AG10803 (cell line): ENCODE measurements at regions not wholly inside any gene's neighbourhood (a gene's known extent, or its start where the extent isn't known, plus 50 kb on each side); places are given as distances from the start of the nearest gene placed in this dataset.
"Not testable (repeated sequence)": the region's sequence is repeated elsewhere in the genome, so short reads cannot be mapped to it uniquely, and the experiment has no call there.

Experiments used
- DNase-seq: peaks from one replicate; pipeline ENCODE4 v3.0.0; 2010; ENCODE audit warnings: low read depth
- H3K4me3 ChIP-seq: 2 replicates; pipeline ENCODE4 v1.5.1; 2011; ENCODE audit warnings: mild to moderate bottlenecking, low read length, control low read depth
- CTCF ChIP-seq: conservative IDR thresholded peaks from 2 replicates; pipeline ENCODE4 v1.5.1; 2011; ENCODE audit warnings: mild to moderate bottlenecking, low read length, control low read depth, inconsistent platforms

GRCh38 chr6:4253604-4254231, 118.3 kb upstream of the ECI2 start:
- H3K4me3 ChIP-seq = no peak overlapping the region
- peak; percentile 71 for DNase-seq
- peak; percentile 64 for TF ChIP-seq CTCF

GRCh38 chr6:4252445-4252844, 117.1 kb upstream of the ECI2 start:
- DNase-seq, H3K4me3 ChIP-seq: not testable (repeated sequence)

- no peak for DNase-seq
- TF ChIP-seq CTCF = no peak
- H3K4me3 ChIP-seq = no peak overlapping the region
Measured at GRCh38 chr6:4250645-4251044, 115.3 kb upstream of the ECI2 start.

DNA sequence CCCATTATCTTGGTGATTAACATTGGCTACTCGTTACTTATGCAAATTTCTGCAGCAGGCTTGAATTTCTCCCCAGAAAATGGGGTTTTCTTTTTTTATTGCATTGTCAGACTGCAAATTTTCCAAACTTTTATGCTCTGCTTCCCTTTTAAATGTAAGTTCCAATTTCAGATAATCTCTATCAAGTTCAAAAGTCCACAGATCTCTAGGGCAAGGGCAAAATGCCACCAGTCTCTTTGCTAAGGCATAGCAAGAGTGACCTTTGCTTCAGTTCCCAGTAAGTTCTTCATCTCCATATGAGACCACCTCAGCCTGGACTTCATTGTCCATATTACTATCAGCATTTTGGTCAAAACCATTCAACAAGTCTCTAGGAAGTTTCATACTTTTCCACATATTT, 108.5 kb upstream of the ECI2 start:
- DNase-seq = not testable (repeated sequence)

GRCh38 chr6:4243237-4243636, 107.9 kb upstream of the ECI2 start:
- no peak overlapping the region for H3K4me3 ChIP-seq
- no peak for TF ChIP-seq CTCF
- no peak for DNase-seq

More for the DNA sequence above, 108.5 kb upstream of the ECI2 start:
- not testable (repeated sequence) for H3K4me3 ChIP-seq

GRCh38 chr6:4242601-4243000, 107.2 kb upstream of the ECI2 start:
- no peak for DNase-seq
- H3K4me3 ChIP-seq = no peak overlapping the region
- no peak for TF ChIP-seq CTCF

DNA sequence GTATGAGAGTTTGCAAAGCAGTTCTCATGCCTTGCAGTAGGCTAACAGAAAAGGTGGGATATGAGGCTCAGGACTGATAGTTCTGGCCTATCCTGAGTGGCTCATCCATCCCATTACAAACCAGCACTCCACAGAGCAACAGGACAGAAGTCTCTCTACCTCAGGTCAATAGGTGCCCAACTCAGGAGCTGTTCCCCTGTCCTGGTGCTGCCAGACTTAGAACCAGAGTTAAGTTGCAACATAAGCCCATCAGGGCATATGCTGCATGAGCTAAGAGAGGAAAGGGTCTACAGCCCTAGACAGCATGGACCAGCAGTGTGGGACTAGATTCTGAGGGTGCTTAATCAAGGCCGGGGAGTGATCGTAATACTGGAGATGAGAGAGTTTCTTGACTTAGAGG, 104.8 kb upstream of the ECI2 start:
- no peak overlapping the region for H3K4me3 ChIP-seq
- DNase-seq = no peak
- no peak for TF ChIP-seq CTCF

- H3K4me3 ChIP-seq = no peak overlapping the region
- peak; percentile 21 for DNase-seq
- TF ChIP-seq CTCF = no peak
Measured at GRCh38 chr6:4225161-4225872, 89.9 kb upstream of the ECI2 start.
